ENCODE measurements at regions not wholly inside any gene's neighbourhood (a gene's known extent, or its start where the extent isn't known, plus 50 kb on each side); places are given as distances from the start of the nearest gene placed in this dataset.

- TF ChIP-seq EP300 (IDR thresholded peaks at IDR 0.05), result no peak
- no peak for TF ChIP-seq POLR2A (IDR thresholded peaks at IDR 0.05; ENCODE audit: low read length)
These were observed 59.1 kb upstream of the ZNF32 start for GRCh38 chr10:43707770-43708169.
